ENCODE measurements at regions not wholly inside any gene's neighbourhood (a gene's known extent, or its start where the extent isn't known, plus 50 kb on each side); places are given as distances from the start of the nearest gene placed in this dataset.

DNA sequence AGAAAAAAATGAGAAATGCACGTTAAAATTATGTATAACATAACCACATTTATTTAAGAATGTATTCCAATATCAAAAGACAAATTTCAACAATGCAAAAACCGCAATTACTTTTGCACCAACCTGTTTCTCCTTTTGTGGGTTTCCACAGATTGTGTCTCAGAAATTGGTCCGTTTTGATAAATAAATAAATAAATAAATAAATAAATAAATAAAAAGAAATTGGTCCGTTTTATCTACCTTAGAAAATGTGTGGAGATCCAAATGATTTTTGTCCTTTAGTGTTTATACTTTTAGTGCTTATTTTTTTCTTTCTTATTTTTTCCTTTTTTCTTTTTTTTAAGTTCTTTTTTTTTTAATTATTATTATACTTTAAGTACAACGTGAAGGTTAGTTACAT is 1682.2 kb upstream of the TMEFF2 start:
- H3K4me3 ChIP-seq (ENCODE audit: low read depth, low read length) = no peak overlapping the region
- TF ChIP-seq, protein P1, sequence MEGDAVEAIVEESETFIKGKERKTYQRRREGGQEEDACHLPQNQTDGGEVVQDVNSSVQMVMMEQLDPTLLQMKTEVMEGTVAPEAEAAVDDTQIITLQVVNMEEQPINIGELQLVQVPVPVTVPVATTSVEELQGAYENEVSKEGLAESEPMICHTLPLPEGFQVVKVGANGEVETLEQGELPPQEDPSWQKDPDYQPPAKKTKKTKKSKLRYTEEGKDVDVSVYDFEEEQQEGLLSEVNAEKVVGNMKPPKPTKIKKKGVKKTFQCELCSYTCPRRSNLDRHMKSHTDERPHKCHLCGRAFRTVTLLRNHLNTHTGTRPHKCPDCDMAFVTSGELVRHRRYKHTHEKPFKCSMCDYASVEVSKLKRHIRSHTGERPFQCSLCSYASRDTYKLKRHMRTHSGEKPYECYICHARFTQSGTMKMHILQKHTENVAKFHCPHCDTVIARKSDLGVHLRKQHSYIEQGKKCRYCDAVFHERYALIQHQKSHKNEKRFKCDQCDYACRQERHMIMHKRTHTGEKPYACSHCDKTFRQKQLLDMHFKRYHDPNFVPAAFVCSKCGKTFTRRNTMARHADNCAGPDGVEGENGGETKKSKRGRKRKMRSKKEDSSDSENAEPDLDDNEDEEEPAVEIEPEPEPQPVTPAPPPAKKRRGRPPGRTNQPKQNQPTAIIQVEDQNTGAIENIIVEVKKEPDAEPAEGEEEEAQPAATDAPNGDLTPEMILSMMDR (IDR thresholded peaks at IDR 0.05; ENCODE audit: borderline replicate concordance, insufficient read depth, low read depth, low read length) = no peak

GRCh38 chr2:193869564-193869963 is 1674.8 kb upstream of the TMEFF2 start:
- TF ChIP-seq, protein P1 (IDR thresholded peaks at IDR 0.05; ENCODE audit: borderline replicate concordance, insufficient read depth, low read depth, low read length) = no peak

GRCh38 chr2:193868833-193869232 is 1674.1 kb upstream of the TMEFF2 start:
- no peak overlapping the region for H3K4me3 ChIP-seq (ENCODE audit: low read depth, low read length)
- TF ChIP-seq, protein P1 (IDR thresholded peaks at IDR 0.05; ENCODE audit: borderline replicate concordance, insufficient read depth, low read depth, low read length) = no peak

More at GRCh38 chr2:193869564-193869963, 1674.8 kb upstream of the TMEFF2 start:
- no peak overlapping the region for H3K4me3 ChIP-seq (ENCODE audit: low read depth, low read length)

DNA sequence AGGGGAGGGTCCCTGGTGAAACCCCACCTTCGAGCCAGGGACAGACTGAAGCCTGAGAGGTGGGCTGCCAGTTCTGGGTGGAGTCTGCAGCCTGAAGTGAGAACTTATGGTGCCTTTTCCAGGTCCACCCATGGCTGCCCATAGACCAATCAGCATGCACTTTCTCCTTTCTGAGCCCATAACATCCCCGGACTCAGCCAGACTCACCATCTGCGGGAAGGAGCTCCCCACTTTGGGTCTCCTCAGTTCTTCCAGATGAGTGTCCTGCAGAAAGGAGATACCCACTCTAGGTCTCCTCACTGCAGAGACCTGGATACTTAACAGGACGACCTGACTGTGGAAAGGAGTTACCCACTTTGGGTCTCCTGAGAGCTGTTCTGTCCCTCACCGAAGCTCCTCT is 1673.4 kb upstream of the TMEFF2 start:
- TF ChIP-seq, protein P1 (IDR thresholded peaks at IDR 0.05; ENCODE audit: borderline replicate concordance, insufficient read depth, low read depth, low read length) = no peak
- H3K4me3 ChIP-seq (ENCODE audit: low read depth, low read length) = no peak overlapping the region

DNA sequence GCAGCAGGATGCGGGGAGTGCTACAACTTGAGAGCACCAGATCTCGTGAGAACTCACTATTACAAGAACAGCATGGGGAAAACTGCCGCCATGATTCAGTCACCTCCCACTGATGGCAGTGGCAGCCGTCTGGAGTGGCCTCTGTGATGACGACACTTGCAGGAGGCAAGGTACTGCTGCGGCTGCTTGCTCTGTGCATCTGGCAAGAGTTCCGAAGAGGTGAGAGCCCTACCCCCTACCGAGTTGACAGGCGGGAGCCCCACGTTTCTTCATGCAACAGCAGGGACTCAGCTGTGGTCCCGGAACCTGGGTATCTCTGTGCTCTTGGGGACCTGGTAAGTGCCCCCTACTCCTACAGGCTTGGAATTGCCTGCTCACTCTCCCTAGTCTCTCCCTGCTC is 1672.7 kb upstream of the TMEFF2 start:
- no peak overlapping the region for H3K4me3 ChIP-seq (ENCODE audit: low read depth, low read length)
- TF ChIP-seq, protein P1 (IDR thresholded peaks at IDR 0.05; ENCODE audit: borderline replicate concordance, insufficient read depth, low read depth, low read length) = no peak

- H3K4me3 ChIP-seq (ENCODE audit: low read depth, low read length) = no peak overlapping the region
- TF ChIP-seq, protein P1 (IDR thresholded peaks at IDR 0.05; ENCODE audit: borderline replicate concordance, insufficient read depth, low read depth, low read length) = no peak
Observed at GRCh38 chr2:193861557-193861956, 1666.8 kb upstream of the TMEFF2 start.

- no peak overlapping the region for H3K4me3 ChIP-seq (ENCODE audit: low read depth, low read length)
- TF ChIP-seq, protein P1 (IDR thresholded peaks at IDR 0.05; ENCODE audit: borderline replicate concordance, insufficient read depth, low read depth, low read length) = no peak
Observed at GRCh38 chr2:193847991-193848390, 1653.3 kb upstream of the TMEFF2 start.
